ENCODE measurements at regions not wholly inside any gene's neighbourhood (a gene's known extent, or its start where the extent isn't known, plus 50 kb on each side); places are given as distances from the start of the nearest gene placed in this dataset.

DNA sequence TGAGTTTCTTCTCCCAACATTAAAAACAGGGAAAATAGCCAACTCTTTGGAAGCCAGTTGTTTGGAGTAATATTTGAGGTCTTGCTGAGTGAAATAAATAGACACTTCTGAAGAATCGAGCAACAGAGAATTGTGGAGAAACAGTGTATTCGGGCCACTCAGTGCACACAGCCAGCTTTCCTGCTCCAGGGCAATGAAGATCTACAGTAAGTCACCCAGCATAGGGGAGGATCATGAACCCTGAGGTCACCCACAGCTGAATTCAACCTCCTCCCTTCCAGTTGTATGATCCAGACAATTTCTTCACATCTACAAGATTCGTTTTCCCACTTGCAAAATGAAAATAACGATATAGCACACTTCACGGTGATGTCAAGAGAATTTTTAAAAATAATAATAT is 161.7 kb upstream of the BCL6 start:
- DNase-seq, result no peak

DNA sequence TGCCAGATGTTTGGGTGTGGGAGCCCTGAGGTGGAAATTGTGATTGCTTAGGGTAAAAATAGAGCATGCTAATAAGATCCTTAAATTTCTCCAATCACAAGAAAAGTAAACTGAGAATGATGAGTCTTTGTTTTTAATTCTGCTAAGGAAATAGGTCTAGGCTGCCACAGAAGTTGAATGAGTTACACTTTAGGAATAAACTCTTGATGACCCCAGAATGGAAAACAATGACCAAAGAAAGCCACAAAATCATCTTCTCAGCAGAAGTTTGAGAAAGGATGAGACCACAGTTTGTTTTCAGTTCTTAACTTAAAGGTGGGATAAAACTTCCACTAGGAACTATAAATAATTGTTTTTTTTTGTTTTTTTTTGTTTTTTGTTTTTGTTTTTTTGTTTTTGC is 164.6 kb upstream of the BCL6 start:
- DNase-seq, result no peak

DNA sequence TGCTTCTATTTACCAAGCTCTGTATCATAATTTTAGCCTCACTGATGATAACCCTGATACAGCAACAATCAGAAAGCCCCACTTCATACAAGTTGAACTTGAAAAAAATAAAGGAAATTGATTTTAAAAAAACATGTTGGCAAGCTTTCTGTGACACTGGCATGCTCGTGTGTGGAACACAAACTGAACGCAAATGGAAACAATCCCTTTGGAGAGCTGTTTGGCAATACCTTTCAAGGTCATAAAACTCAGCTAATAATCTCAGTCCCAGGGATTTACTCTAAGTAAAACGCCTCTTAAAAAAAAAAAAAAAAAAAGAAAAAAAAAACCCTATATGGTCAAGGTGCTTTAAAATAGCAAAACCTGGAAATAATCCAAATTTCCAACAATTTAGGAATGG is 166.7 kb upstream of the BCL6 start:
- no peak for DNase-seq

DNA sequence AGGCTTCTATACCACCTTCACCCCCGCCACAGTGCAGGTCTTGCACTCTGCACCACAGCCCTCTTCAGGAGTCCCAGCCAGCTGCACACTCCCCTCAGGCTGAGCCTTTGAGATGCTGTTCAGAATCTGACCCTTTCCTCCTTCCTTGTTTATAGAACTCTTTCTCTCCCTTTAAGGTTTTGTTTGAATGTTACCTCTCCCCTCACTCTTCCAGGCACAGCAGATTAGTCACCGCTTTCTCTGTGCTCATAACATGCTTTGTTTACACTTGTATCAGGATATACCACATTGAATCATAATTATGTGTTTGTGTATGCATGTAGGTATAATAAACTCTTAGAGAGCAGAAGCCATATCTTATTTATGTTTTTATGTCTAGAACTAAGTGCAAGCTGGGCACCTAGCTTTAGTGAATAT is 168.4 kb upstream of the BCL6 start:
- DNase-seq, result no peak

DNA sequence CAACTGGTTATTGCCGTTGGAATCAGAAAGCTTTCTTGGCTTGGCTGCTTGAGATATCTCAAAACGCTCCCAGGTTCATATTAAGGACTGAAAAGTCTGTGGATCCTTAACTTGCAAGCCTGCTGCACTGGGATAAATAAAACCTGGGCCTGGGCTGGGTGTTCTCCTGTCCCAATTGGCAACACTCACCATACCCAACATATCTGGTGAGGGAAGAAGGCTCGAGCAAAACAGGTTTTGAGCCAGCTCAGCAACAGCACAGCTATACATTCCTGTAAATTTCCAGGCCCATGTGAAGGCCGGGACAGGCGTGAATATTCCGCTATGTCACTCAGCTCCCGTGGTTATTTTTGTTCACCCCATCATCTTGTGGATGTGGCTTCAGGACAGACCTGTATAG is 169.0 kb upstream of the BCL6 start:
- DNase-seq, result no peak

DNA sequence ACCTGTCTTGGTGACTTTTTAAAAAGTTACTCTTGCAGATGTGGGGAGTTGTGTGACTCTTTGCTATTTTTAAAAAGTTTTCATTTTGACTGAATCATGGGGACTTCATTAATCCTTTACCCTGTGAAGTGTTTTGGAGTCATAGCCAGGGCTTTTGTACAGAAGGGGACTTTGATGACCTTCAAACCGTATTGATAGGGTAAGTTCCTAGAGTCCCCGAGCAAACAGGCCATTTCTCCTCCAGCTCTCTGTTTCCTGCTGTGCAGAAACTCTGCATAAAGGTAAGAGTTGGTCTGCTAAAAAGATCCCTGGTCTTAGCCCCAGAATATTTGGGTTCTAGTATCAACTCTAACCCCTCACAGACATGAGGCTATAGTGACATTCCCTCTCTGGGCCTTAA is 170.8 kb upstream of the BCL6 start:
- DNase-seq, result no peak

DNA sequence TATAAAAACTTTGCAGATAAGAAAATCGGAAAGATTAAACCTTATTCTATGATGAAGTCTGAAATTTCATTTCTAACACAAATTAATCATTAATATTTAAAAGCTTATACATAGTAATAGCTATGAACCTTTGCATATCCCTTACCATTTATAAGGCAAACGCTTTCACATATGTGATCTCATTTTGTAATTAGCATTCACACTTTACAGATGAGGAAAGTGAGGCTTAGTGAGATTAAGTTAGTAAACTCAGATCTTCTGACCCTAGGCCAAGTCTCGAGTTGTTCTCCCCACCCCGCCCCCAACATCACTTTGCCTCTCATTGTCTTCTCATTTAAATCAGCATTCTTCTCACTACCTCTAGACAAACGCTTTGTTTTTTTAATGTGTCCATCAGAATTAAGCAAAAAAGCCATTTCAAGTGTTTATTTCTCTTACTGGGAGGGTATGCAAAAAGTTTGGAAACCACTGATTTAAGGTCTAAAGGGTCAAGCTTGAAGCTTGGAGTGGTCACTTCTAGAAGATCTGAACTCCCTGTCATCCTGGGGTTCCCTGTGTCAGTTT is 172.9 kb upstream of the BCL6 start:
- no peak for DNase-seq

DNA sequence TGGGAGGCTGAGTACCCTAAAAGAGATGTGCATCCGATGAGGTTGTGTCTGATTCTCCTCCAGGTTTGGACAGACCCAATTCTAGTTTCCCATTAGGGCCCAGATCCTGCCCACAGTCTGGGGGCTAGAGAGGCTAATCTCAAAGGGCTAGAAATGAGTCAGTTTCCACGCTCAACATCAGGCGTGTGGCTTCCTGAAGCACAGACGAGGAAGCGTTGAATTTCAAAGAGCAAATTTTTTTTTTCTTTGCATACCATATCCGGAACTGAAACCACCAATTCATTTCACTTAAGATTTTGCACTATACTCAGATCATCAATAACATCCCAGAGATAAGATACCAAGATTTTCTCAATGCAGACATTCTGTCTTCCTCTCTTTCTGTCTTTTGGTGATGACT is 173.8 kb upstream of the BCL6 start:
- no peak for DNase-seq

DNA sequence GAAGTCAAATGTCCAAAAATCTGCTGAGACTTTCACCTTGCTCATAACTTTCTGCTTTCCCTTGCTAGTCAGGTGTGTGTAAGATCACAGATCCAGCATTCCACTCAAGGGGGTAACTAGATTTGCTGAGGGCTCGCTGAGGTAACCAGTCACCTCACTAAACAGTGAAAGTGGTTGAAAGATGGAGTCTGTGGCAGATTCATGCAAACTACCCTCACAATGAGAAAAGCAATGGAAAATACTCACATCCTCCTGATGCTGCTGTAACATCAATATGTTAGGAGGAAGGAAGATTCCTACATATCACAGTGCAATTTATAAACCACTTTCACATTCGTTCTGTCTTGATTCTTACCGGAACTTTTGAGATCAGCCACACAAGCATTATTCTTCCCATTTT is 174.3 kb upstream of the BCL6 start:
- DNase-seq, result no peak

DNA sequence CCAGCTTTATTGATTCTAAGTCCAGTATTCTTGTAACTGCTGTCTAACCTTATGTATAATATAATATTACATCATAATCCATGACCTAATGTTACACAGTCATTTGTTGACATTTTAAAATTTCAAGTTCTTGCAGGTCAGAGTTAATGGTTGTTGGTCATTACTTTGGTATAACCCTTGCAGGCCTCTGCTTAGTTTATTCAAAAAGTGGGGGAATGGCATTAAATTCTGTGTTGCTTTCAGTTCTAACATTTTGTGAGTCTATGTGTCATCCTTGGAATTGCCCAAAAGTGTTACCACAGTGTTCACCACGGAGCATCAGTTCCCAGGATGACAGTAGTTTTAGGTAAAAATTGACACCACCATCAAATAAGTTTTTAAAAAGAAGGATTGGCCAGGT is 174.8 kb upstream of the BCL6 start:
- DNase-seq, result no peak

DNA sequence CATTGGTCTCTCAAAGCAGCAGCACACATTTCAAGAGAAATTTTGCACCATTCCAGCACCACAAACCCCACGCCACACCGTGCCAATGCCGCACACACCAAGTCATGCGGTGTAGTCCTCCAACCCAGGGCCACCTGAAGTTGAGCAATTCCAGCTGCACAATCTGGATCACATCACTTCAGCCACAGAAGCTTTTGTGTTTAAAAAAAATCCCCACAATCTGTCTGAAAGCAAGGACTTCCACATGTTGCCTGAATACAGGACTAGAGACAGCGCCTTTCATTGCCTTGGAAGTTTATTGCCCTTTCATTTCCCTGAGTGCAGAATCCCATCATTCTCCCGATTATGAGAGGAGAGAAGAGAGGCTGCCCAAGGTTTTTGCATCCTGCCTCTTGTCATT is 175.6 kb upstream of the BCL6 start:
- DNase-seq, result no peak

DNA sequence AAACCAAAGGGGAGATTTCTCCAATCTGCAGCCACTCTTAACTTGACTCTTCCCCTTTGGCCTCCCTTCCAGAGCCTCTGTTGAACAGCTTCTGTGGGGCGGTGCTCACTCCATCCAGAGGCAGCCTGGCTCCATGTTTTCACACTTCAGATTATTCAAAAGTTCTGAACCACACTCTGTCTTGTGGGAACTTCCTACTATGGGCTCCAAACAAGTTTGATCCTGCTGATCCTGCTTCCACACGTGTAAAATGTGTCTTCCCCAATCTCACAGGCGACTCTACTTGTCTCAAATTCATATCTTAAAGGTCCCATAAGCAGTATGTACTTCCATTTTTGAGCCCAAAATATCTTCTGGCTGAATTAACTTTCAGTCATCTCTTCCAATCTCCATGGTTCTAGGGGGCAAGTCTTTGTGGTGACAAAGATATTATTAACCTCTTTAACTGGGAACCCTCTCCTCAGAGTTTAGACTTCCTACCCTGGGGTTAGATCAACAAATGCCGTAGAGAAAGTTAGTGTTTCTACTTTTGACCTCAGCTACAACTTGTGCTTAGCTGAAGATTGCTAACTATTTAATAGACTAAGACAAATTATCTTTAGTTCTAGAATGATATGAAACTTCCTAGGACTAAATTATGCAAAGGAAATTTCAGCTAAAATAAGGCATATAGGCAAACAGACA is 176.3 kb upstream of the BCL6 start:
- no peak for DNase-seq

DNA sequence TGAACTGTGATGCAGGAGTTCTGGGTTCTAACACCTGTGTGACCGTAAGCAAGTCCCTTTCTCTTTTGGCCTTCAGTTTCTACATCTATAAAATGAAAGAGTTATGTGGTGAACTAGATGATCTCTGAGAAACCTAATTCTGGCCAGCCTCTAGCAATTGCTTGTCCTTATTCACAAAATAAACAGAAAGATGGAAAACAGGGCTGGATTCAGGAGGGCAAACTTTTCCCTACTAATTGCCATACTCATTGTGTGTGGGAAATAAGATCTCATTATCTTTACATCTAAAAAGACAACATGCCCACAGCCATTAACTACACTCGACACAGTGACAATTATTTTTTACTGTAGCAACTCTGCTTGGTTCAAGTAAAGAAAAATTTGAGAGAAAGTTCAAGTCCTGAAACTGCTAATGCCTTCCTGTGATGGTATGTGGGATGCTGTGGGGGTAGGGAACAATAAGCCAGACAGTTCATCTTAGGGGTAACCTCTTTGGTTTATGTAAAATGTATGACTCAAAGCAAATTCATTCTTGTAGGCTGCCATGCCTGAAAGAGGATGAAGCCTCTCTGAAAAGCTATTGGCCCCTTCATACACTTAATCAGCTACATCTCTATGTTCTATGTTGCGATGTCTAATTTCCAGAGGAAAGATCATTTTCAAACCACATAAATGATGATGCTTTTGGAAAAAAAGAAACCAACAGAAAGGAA is 177.6 kb upstream of the BCL6 start:
- no peak for DNase-seq

DNA sequence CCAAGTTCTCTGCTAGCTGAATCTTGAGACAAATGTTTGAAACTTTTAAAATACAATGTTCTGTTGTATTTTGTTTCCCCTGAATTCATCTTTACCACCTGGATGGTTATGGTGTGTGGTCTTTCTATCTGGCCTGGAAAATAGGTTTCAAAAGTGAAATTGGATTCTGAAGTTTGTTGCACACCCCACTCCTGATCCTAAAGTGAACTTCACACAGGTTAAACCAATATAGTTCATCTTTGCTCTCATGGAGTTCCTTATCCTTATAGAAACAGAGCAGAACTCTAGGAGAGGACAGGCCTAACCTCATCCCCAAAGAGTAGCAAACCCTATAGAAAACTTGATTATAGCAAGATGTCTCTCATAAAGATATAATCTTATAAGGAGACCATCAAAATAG is 179.4 kb upstream of the BCL6 start:
- DNase-seq, result no peak

DNA sequence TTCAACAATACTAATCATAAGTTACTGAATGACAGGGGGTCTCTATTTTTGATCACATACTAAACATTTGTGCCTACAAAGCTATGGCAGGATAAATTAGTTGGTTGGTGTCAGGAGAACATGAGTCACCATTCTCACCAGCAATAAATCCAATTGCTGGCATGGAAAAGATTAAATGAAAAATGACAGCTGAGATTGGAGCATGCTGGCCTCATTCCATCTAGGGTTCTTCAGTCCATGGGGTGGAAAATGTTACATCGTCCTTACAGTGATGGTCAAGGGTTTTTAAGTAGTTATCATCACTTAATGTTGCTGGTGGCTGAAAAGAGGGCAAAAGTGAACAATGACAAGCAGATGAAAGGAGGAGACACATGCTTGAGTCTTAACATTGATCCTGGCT is 180.1 kb upstream of the BCL6 start:
- DNase-seq, result no peak

DNA sequence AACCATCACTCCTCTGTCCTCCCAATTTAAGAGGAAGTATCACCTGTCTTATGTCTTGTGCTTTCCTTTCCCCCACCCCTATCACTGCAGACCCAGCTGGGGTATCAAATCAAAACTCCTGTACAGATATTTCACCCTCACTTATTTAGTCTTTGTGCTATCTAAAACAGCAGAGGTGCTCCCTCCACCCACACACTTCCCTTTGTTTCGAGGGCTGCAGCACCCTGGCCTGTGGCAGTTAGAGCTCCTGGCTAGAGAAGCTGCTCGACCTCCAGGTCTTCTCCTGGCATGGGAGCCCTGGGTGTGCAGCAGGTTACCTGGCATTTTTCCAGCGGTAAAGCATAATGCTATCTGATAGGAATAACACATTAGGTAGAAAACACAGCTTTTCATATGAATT is 181.4 kb upstream of the BCL6 start:
- DNase-seq, result no peak

DNA sequence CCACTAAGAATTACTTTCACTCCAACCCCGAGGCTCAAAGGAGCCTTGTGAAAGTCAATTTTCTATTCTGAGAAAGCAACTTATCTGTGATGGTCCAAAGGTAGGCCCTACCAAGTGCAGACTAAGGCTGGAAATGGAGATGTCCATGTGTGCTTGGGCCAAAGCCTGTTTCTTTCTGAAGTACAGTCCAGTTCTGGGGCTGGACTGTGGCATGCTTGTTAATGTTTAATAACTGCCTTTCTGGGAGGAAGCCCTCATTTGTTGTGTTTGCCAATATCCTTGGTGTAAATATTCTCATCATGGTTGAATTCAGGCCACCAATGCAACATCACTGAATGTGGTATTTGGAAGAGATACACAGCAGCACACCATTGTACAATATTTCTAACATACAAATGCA is 182.3 kb upstream of the BCL6 start:
- DNase-seq, result no peak

DNA sequence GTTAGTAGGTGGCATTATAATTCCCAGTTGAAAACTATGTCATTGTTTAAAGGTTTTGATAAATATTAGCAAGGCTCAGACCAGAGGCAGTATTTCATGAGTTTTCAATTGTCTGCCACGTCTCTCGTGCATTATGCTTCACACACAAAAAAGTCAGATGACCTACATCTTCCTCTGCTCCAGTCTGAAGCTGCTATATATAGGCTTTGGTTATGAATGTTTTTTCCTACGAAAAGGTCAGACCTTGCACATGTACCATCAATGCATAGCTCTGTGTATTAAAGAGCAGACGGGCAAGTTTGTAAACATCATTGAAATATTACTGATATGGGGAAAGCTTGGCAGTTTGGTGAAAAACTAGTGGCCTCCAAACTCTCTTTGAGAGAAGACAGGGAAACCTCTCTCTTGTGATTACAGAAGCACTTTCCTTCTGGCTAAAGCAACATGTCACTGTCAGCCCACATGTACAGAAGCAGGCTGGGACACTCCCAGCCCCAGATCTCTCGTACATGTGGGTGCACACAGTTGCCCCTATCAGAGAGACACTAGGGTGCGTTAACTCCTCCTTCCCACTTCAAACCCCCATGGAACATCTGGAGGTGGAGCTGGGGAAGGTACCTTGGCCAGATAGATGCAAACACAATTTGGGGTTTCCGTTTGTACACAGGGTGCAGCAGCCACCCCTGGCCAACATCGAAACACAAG is 184.0 kb upstream of the BCL6 start:
- DNase-seq, result no peak

DNA sequence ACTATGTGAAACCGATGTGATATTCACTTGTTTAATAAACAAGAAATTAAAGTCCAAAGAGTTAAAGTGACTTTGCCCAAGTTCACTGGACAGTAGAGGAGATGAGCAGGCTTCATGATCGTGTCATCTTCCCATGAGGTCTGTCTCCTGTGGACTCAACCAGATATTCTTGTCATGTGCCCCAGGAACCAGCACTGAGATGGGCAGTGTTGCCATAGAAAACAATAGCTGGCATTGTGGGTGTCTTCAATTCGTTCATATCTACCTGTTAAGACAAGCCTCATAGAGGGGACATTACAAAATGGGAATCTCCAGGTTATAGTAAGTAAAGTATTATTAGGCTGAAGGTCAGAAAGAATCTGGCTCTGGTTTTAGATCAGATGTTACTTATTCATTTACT is 184.8 kb upstream of the BCL6 start:
- DNase-seq, result no peak

DNA sequence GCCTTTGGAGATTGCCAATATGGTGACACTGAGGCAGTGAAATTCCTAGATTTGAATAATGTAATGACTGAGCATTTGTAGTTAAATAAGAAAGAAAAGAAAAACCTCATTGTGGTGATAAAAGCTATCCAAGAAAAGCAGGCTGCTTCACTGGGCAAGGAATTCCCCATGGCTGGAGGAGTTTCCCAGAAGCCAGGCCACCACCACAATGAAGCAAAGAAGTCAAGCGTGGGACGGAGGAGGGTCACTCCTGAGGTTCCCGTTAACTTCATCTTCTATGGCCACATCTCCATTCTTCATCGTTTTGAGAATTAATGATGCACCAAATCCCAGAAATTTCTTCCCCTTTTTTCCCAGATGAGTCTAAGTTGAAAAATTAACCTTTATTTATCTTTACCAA is 185.8 kb upstream of the BCL6 start:
- no peak for DNase-seq

DNA sequence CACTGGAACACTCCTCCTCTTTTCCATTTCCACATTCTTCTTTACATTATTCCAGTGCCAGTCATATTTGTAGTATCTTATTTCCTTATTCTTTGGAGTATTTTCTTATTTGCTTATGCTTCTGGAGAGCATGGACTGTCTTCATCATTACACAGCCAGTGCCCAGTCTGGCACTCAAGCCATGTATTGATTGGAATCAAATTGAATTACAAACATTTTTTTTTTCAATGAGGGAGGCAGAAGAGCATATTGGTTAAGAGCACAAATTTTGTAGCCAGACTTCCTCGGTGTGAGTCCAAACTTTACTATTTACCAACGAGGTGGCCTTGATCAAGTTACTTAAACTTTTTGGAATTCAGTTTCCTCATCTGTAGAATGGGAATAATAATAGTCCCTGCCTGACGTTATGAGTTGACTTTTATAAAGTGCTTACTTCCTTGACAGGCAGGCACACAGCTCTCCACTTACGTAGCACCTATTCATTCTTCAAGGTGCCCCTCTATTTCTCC is 186.6 kb upstream of the BCL6 start:
- DNase-seq, result no peak

DNA sequence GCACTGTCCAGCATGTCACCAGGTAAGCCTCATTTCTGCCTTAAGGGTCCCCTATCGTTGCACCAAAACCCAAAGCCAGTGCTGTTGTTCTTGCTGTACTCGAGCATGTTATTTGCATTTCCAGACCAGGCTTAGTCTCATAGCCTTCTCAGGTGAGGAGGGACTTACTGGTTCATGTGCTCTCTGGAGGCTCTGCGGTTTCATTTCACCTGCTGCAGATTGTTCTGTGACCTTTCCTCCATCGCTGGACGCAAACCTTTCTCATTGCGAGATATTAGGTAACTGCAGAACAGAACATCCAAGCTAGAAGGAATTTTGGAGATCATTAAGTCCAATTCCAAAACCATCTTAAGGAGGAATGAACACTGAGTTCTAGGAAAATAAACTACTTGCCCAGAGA is 187.3 kb upstream of the BCL6 start:
- DNase-seq, result no peak

DNA sequence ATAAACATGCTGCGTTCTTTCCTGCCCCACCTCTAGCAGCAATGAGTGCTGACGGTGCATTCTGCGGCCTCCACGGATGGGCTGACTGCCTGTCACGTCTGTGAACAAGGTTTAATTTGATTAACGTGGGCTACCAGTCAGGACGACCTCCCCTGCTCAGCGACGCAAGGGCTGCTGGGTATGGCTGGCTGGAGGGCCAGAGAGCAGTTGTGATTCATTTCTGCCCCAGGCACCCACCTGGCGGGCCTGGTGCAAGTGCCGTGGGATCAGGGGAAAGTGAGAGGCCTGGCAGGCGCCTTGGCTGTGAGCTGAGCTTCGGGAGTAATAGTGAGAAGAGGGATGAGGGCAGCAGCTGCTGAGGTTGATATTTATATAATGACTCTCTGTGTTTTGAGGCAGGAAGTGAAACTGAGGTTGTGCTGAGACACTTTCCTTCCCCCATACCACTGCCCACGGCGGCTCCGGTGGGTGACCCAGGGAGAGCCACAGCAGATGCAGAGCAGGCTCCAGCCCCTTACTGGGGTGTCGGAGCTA is 190.4 kb upstream of the BCL6 start:
- no peak for DNase-seq

DNA sequence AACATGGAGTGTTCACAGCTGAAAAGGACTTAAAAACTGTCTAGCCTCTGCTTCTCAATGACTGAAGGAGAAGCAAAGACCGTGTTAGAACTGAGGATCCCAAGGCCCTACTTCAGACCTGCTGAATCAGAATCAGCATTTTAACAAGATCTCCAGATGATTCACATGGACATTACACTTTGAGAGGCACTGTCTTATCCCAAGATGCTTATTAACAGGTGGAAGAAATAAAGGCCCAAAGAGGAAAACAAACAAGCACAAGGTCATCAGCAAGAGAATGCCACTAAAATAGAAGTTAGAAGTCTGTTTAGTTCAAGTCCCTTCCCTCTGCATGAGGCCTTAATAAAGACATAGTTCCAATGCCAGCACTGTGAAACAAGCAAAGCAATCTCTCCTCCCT is 191.4 kb upstream of the BCL6 start:
- DNase-seq, result no peak
